SK-N-SH (cell line): ENCODE measurements at regions not wholly inside any gene's neighbourhood (a gene's known extent, or its start where the extent isn't known, plus 50 kb on each side); places are given as distances from the start of the nearest gene placed in this dataset.

Experiments
- CTCF ChIA-PET: fragments of 300-600, 350-600 bp; formaldehyde crosslinking; extraction: SDS; loops from one replicate; lab custom pipeline; 2021; lab: Yijun Ruan, JAX
- POLR2A ChIA-PET: fragments of 350-600 bp; sonication (Branson Sonifier 250); formaldehyde crosslinking; extraction: SDS; loops from one replicate; lab custom pipeline; 2020; ENCODE audit warnings: antibody characterized with exemption, inconsistent platforms; lab: Yijun Ruan, JAX
- DNase-seq: peaks from one replicate; pipeline ENCODE4 v3.0.0; 2012
- H2AFZ ChIP-seq: fragments of 200-600 bp; sonication (generic); 2 replicates; pipeline ENCODE4 v1.8.1; 2016; ENCODE audit warnings: antibody characterized with exemption, mild to moderate bottlenecking, low read depth
- H3F3A ChIP-seq: fragments of 200-600 bp; sonication (generic); replicated peaks from 2 replicates; pipeline ENCODE3; 2016; ENCODE audit warnings: antibody characterized with exemption, mild to moderate bottlenecking; ENCODE audit not compliant: insufficient read depth
- H3K27ac ChIP-seq, 2 experiments: fragments of 200-500 bp in 1 of 2; fragments of 200-600 bp in 1 of 2; sonication (Bioruptor generic) in 1 of 2; sonication (generic), shearing (Covaris generic) in 1 of 2; 2 replicates each; pipeline versions ENCODE4 v1.5.1 to v1.6.1; 2014 to 2016; ENCODE audit warnings: low read depth in 2 of 2, inconsistent platforms in 1 of 2, low read length in 1 of 2, mild to moderate bottlenecking in 1 of 2, mixed read lengths in 1 of 2
- H3K27me3 ChIP-seq: fragments of 200-600 bp; sonication (generic), shearing (Covaris generic); 2 replicates; pipeline ENCODE4 v1.6.1; 2016; ENCODE audit warnings: mixed run types; ENCODE audit not compliant: insufficient read depth
- H3K36me3 ChIP-seq, 2 experiments: fragments of 200-500 bp in 1 of 2; fragments of 200-600 bp in 1 of 2; sonication (Bioruptor generic) in 1 of 2; sonication (generic) in 1 of 2; replicated peaks in 1 of 2; 2 replicates each; pipeline versions ENCODE3 to v1.5.1; 2014 to 2016; ENCODE audit warnings: low read length in 1 of 2, mild to moderate bottlenecking in 1 of 2; ENCODE audit not compliant: insufficient read depth in 2 of 2, control insufficient read depth in 1 of 2
- H3K4me1 ChIP-seq, 2 experiments: fragments of 200-500 bp in 1 of 2; fragments of 200-600 bp in 1 of 2; sonication (Bioruptor generic) in 1 of 2; sonication (generic), shearing (Covaris generic) in 1 of 2; 2 replicates each; pipeline versions ENCODE4 v1.5.1 to v1.6.1; 2014 to 2016; ENCODE audit warnings: low read depth in 1 of 2, low read length in 1 of 2, mixed run types in 1 of 2; ENCODE audit not compliant: insufficient read depth in 2 of 2, control insufficient read depth in 1 of 2
- H3K4me2 ChIP-seq: fragments of 200-600 bp; sonication (generic), shearing (Covaris generic); 2 replicates; pipeline ENCODE4 v1.6.1; 2017; ENCODE audit warnings: mixed run types
- H3K4me3 ChIP-seq, 2 experiments: fragments of 200-500 bp in 1 of 2; fragments of 200-600 bp in 1 of 2; sonication (Bioruptor generic) in 1 of 2; sonication (generic), shearing (Covaris generic) in 1 of 2; 2 replicates each; pipeline versions ENCODE4 v1.5.1 to v1.8.1; 2014 to 2016; ENCODE audit warnings: low read depth in 2 of 2, inconsistent platforms in 1 of 2, low read length in 1 of 2, mild to moderate bottlenecking in 1 of 2, mixed read lengths in 1 of 2, moderate library complexity in 1 of 2
- H3K79me2 ChIP-seq: fragments of 200-600 bp; sonication (generic); 2 replicates; pipeline ENCODE4 v1.8.1; 2017; ENCODE audit warnings: mild to moderate bottlenecking; ENCODE audit not compliant: insufficient read depth
- H3K9ac ChIP-seq: fragments of 200-600 bp; sonication (generic); 2 replicates; pipeline ENCODE4 v1.6.1; 2017; ENCODE audit warnings: mixed run types
- H3K9me2 ChIP-seq: fragments of 200-600 bp; sonication (generic); 2 replicates; pipeline ENCODE4 v1.6.1; 2017; ENCODE audit warnings: mixed run types
- H3K9me3 ChIP-seq: fragments of 200-600 bp; sonication (generic); 2 replicates; pipeline ENCODE4 v1.6.1; 2017; ENCODE audit warnings: mixed run types, mild to moderate bottlenecking, moderate library complexity
- H4K20me1 ChIP-seq: fragments of 200-600 bp; sonication (generic); 2 replicates; pipeline ENCODE4 v1.6.1; 2017; ENCODE audit warnings: mild to moderate bottlenecking, mixed run types; ENCODE audit not compliant: insufficient read depth
- CTCF ChIP-seq: fragments of 200-600 bp; sonication (generic); IDR thresholded peaks from 2 replicates; pipeline ENCODE4 v1.6.1; 2017; ENCODE audit warnings: antibody characterized with exemption, mild to moderate bottlenecking, moderate library complexity
- EP300 ChIP-seq, 2 experiments: IDR thresholded peaks; 2 replicates each; pipeline versions ENCODE4 v1.4.0 to v1.6.1; 2012; ENCODE audit warnings: borderline replicate concordance in 1 of 2, low read depth in 1 of 2, low read length in 1 of 2
- EZH2phosphoT487 ChIP-seq: fragments of 200-600 bp; sonication (generic); IDR thresholded peaks from 2 replicates; pipeline ENCODE4 v1.6.1; 2017; ENCODE audit warnings: low read depth, mixed run types, mild to moderate bottlenecking, antibody characterized with exemption, moderate library complexity, borderline replicate concordance
- FOSL2 ChIP-seq: IDR thresholded peaks from 2 replicates; pipeline ENCODE4 v1.4.0; 2012; ENCODE audit warnings: low read depth, mild to moderate bottlenecking, moderate library complexity, borderline replicate concordance
- FOXJ3 ChIP-seq: sonication (generic); formaldehyde crosslinking; IDR thresholded peaks from 2 replicates; pipeline ENCODE4 v1.5.1; 2020; ENCODE audit warnings: mild to moderate bottlenecking, missing genetic modification reagents
- FOXM1 ChIP-seq: IDR thresholded peaks from 2 replicates; pipeline ENCODE4 v1.4.0; 2012; ENCODE audit warnings: low read depth, mild to moderate bottlenecking
- GATA2 ChIP-seq: sonication (generic); formaldehyde crosslinking; IDR thresholded peaks from 2 replicates; pipeline ENCODE4 v1.5.0; 2020; ENCODE audit warnings: mild to moderate bottlenecking, missing genetic modification reagents
- MEF2A ChIP-seq: IDR thresholded peaks from 2 replicates; pipeline ENCODE4 v1.4.0; 2012; ENCODE audit warnings: low read depth, borderline replicate concordance
- NFIC ChIP-seq: IDR thresholded peaks from 2 replicates; pipeline ENCODE4 v1.4.0; 2012; ENCODE audit warnings: borderline replicate concordance
- PBX3 ChIP-seq: IDR thresholded peaks from 2 replicates; pipeline ENCODE4; 2012
- POLR2AphosphoS5 ChIP-seq: IDR thresholded peaks from 2 replicates; pipeline ENCODE4 v1.6.1; 2012; ENCODE audit warnings: low read depth, low read length
- RXRA ChIP-seq: IDR thresholded peaks from 2 replicates; pipeline ENCODE4 v1.4.0; 2012; ENCODE audit warnings: low read depth, mild to moderate bottlenecking, borderline replicate concordance
- TEAD4 ChIP-seq: IDR thresholded peaks from 2 replicates; pipeline ENCODE4 v1.4.0; 2012; ENCODE audit warnings: mild to moderate bottlenecking, borderline replicate concordance; ENCODE audit not compliant: insufficient read depth
- ZBTB33 ChIP-seq: IDR thresholded peaks from 2 replicates; pipeline ENCODE4 v1.4.0; 2012; ENCODE audit warnings: low read depth, borderline replicate concordance
- WGBS: methylation state at CpG from one replicate; pipeline ENCODE4 v1.1.6; 2017; ENCODE audit warnings: low lambda C conversion rate; 5-methylcytosine and 5-hydroxymethylcytosine counted together

GRCh38 chr6:22664968-22665367 lies 95.6 kb downstream of the HDGFL1 start:
- Histone ChIP-seq H3K27ac (no peak overlapping the region), H3K9me3 (no peaks in the 10 kb centered on the region), H3K4me3 (no peak overlapping the region), H3K9ac (no peak overlapping the region), H3K4me1 (no peaks in the 10 kb centered on the region; a peak in 1 of 4 replicates), H3K4me2 (no peak overlapping the region), H3K9me2 (no peaks in the 10 kb centered on the region), H3K79me2 (no peaks in the 10 kb centered on the region), H2AFZ (no peak overlapping the region), H3K27me3 (no peaks in the 10 kb centered on the region), H4K20me1 (no peaks in the 10 kb centered on the region), H3K36me3 (no peaks in the 10 kb centered on the region), H3F3A (no peaks in the 10 kb centered on the region)
- POLR2A ChIA-PET: no interaction called here
- TF ChIP-seq TEAD4 (no peak), ZBTB33 (no peak), RXRA (no peak), FOXM1 (no peak), NFIC (no peak), PBX3 (no peak), FOSL2 (no peak), EP300 (IDR thresholded peaks at IDR 0.05; ENCODE audit: borderline replicate concordance in 1 of 2, low read depth in 1 of 2, low read length in 1 of 2) (no peak), FOXJ3 (CRISPR knock-in tag) (no peak), POLR2AphosphoS5 (no peak), EZH2phosphoT487 (no peak), GATA2 (CRISPR knock-in tag) (no peak), CTCF (no peak), MEF2A (no peak)
- no peak for DNase-seq
- 79% methylated on average over 2 of the region's 2 CpGs for WGBS
- CTCF ChIA-PET: no interaction called here
